Keratinocyte (primary cell): ENCODE measurements at regions not wholly inside any gene's neighbourhood (a gene's known extent, or its start where the extent isn't known, plus 50 kb on each side); places are given as distances from the start of the nearest gene placed in this dataset.

Experiments
- DNase-seq: peaks from one replicate; pipeline ENCODE4 v3.0.0-alpha.2; 2011; ENCODE audit warnings: low read depth, missing footprints, low spot score
- FAIRE-seq: peaks from 2 replicates; lab custom pipeline; 2011; peaks lifted over from hg19 to GRCh38; lab: Jason Lieb, UNC
- H2AFZ ChIP-seq: 2 replicates; pipeline ENCODE4 v1.6.0; 2012; ENCODE audit warnings: low read length, control low read depth, inconsistent platforms; ENCODE audit not compliant: control insufficient read depth
- H3K27ac ChIP-seq: 2 replicates; pipeline ENCODE4 v1.5.1; 2011; ENCODE audit warnings: low read length; ENCODE audit not compliant: control insufficient read depth, insufficient read depth
- H3K27me3 ChIP-seq: 3 replicates; pipeline ENCODE4 v1.6.0; 2011; ENCODE audit warnings: low read length; ENCODE audit not compliant: control insufficient read depth, insufficient read depth; ENCODE audit errors: extremely low read depth
- H3K36me3 ChIP-seq, 2 experiments: 2 replicates in 1 of 2; 3 replicates in 1 of 2; pipeline ENCODE4 v1.5.1; 2011; ENCODE audit warnings: low read length in 2 of 2, mild to moderate bottlenecking in 1 of 2; ENCODE audit not compliant: control insufficient read depth in 2 of 2, insufficient read depth in 2 of 2; ENCODE audit errors: extremely low read depth in 1 of 2
- H3K4me1 ChIP-seq: 3 replicates; pipeline ENCODE4 v1.5.1; 2011; ENCODE audit warnings: low read length; ENCODE audit not compliant: control insufficient read depth, insufficient read depth; ENCODE audit errors: extremely low read depth
- H3K4me2 ChIP-seq: 3 replicates; pipeline ENCODE4 v1.6.0; 2011; ENCODE audit warnings: low read depth, low read length; ENCODE audit not compliant: control insufficient read depth, insufficient read depth; ENCODE audit errors: extremely low read depth
- H3K4me3 ChIP-seq, 3 experiments: fragments of 200-600 bp in 1 of 3; sonication (generic) in 1 of 3; 2 replicates in 2 of 3; 3 replicates in 1 of 3; pipeline ENCODE4 v1.5.1; 2011 to 2016; ENCODE audit warnings: low read length in 3 of 3, mild to moderate bottlenecking in 3 of 3, control low read depth in 2 of 3, inconsistent platforms in 1 of 3, low read depth in 1 of 3, mixed read lengths in 1 of 3, mixed run types in 1 of 3, moderate library complexity in 1 of 3; ENCODE audit not compliant: control insufficient read depth in 2 of 3, insufficient read depth in 2 of 3; ENCODE audit errors: extremely low read depth in 1 of 3
- H3K79me2 ChIP-seq: 2 replicates; pipeline ENCODE4 v1.6.0; 2012; ENCODE audit warnings: low read length; ENCODE audit not compliant: control insufficient read depth, insufficient read depth
- H3K9ac ChIP-seq: 3 replicates; pipeline ENCODE4 v1.6.0; 2011; ENCODE audit warnings: low read length; ENCODE audit not compliant: control insufficient read depth, insufficient read depth; ENCODE audit errors: extremely low read depth
- H3K9me1 ChIP-seq: 3 replicates; pipeline ENCODE4 v1.6.0; 2011; ENCODE audit warnings: low read length; ENCODE audit not compliant: control insufficient read depth, insufficient read depth; ENCODE audit errors: extremely low read depth
- H3K9me3 ChIP-seq: 2 replicates; pipeline ENCODE4 v1.5.1; 2012; ENCODE audit warnings: low read depth, low read length; ENCODE audit not compliant: control insufficient read depth
- H4K20me1 ChIP-seq: 3 replicates; pipeline ENCODE4 v1.6.0; 2011; ENCODE audit warnings: low read length; ENCODE audit not compliant: control insufficient read depth, insufficient read depth; ENCODE audit errors: extremely low read depth
- CTCF ChIP-seq, 3 experiments: IDR thresholded peaks in 1 of 3; conservative IDR thresholded peaks in 1 of 3; optimal IDR thresholded peaks in 1 of 3; 2 replicates in 2 of 3; 3 replicates in 1 of 3; pipeline versions ENCODE3 to v1.5.1; 2011; ENCODE audit warnings: low read length in 3 of 3, mild to moderate bottlenecking in 3 of 3, moderate library complexity in 2 of 3, control low read depth in 1 of 3, inconsistent platforms in 1 of 3; ENCODE audit not compliant: insufficient read depth in 2 of 3; ENCODE audit errors: extremely low read depth in 1 of 3
- EZH2 ChIP-seq: IDR thresholded peaks from one replicate; pipeline ENCODE4 v1.6.1; 2012; ENCODE audit warnings: inconsistent platforms, mild to moderate bottlenecking, low read length, moderate library complexity
- dilution Hi-C: fragments of 300-500 bp; cut with MboI; formaldehyde crosslinking; loops from one replicate; pipeline ENCODE4 v1.7.0; 2020; ENCODE audit warnings: low sequenced_read_pairs; ENCODE audit not compliant: extremely low pct_ligation_motif_present

GRCh38 chr20:48025661-48026060 is 240.4 kb upstream of the SULF2 start:
- dilution Hi-C loops, result no loop called here
- Histone ChIP-seq H3K4me2 (no peak overlapping the region), H2AFZ (no peak overlapping the region), H4K20me1 (no peaks in the 10 kb centered on the region), H3K9me1 (no peaks in the 10 kb centered on the region), H3K27me3 (peaks cover 4% of the 10 kb centered on the region), H3K36me3 (no peaks in the 10 kb centered on the region), H3K4me1 (no peaks in the 10 kb centered on the region), H3K9ac (no peak overlapping the region), H3K79me2 (no peaks in the 10 kb centered on the region), H3K9me3 (no peaks in the 10 kb centered on the region), H3K4me3 (no peak overlapping the region), H3K27ac (no peak overlapping the region)
- DNase-seq, result no peak
- no peak for TF ChIP-seq CTCF (optimal IDR thresholded peaks at IDR 0.05 in 1 of 3, IDR thresholded peaks at IDR 0.05 in 1 of 3, conservative IDR thresholded peaks at IDR 0.05 in 1 of 3; ENCODE audit: extremely low read depth in 1 of 3, insufficient read depth in 2 of 3, low read length in 3 of 3)
- TF ChIP-seq EZH2, result no peak
- no peak for FAIRE-seq

GRCh38 chr20:48025051-48025515 is 239.8 kb upstream of the SULF2 start:
- H3K27me3 ChIP-seq, result peaks cover 4% of the 10 kb centered on the region
- no peak for FAIRE-seq
- no peaks in the 10 kb centered on the region for H3K36me3 ChIP-seq
- TF ChIP-seq CTCF (optimal IDR thresholded peaks at IDR 0.05 in 1 of 3, IDR thresholded peaks at IDR 0.05 in 1 of 3, conservative IDR thresholded peaks at IDR 0.05 in 1 of 3; ENCODE audit: extremely low read depth in 1 of 3, insufficient read depth in 2 of 3, low read length in 3 of 3) (no peak), EZH2 (no peak)
- H3K9me3 ChIP-seq, result no peaks in the 10 kb centered on the region
- H3K9ac ChIP-seq, result no peak overlapping the region
- no peak overlapping the region for H2AFZ ChIP-seq
- H4K20me1 ChIP-seq, result no peaks in the 10 kb centered on the region
- H3K27ac ChIP-seq, result no peak overlapping the region
- no peak overlapping the region for H3K4me3 ChIP-seq
- no peak for DNase-seq
- no peaks in the 10 kb centered on the region for H3K4me1 ChIP-seq
- no peaks in the 10 kb centered on the region for H3K9me1 ChIP-seq
- dilution Hi-C loops, result no loop called here
- H3K4me2 ChIP-seq, result no peak overlapping the region
- no peaks in the 10 kb centered on the region for H3K79me2 ChIP-seq
